ENCODE measurements at regions not wholly inside any gene's neighbourhood (a gene's known extent, or its start where the extent isn't known, plus 50 kb on each side); places are given as distances from the start of the nearest gene placed in this dataset.

GRCh38 chr6:45714006-45714730, 301.5 kb downstream of the CLIC5 start:
- Histone ChIP-seq H4K5ac (ENCODE audit: low read depth, low read length) (peak overlapping the region; percentile 43; the same call in 1 of the 2 replicates), H4K8ac (ENCODE audit: low read depth in 2 of 2, low read length in 2 of 2) (peak overlapping the region; percentile 6 to 90; a peak in 3 of 4 replicates), H2AK9ac (replicated peaks; ENCODE audit: low read depth, low read length, poor library complexity) (peak overlapping the region; percentile 90), H3K56ac (ENCODE audit: extremely low read depth, insufficient read depth, low read length) (peak overlapping the region; percentile 65; the same call in 1 of the 2 replicates), H3K36me3 (ENCODE audit: control insufficient read depth, insufficient read depth, low read length) (no peaks in the 10 kb centered on the region), H2AK5ac (ENCODE audit: low read depth, low read length) (peak overlapping the region; percentile 57), H3K27me3 (ENCODE audit: control insufficient read depth, insufficient read depth, low read length) (no peaks in the 10 kb centered on the region), H3K4me1 (ENCODE audit: control insufficient read depth, insufficient read depth, low read length) (peaks cover 15% of the 10 kb centered on the region), H4K20me1 (ENCODE audit: insufficient read depth, low read length) (no peaks in the 10 kb centered on the region), H3K4me3 (ENCODE audit: insufficient read depth, low read depth, low read length) (no peak overlapping the region), H4K91ac (ENCODE audit: insufficient read depth, low read depth, low read length) (peak overlapping the region; percentile 86), H3K23ac (ENCODE audit: low read depth, low read length) (peak overlapping the region; percentile 54), H3K14ac (replicated peaks; ENCODE audit: low read depth, low read length) (peak overlapping the region; percentile 89), H3K79me1 (ENCODE audit: low read depth in 1 of 2, low read length in 2 of 2) (no peaks in the 10 kb centered on the region), H3K4ac (ENCODE audit: low read depth, low read length) (peak overlapping the region; percentile 75), H2BK120ac (ENCODE audit: low read depth, low read length) (peak overlapping the region; percentile 96), H2BK5ac (ENCODE audit: low read depth, low read length, poor library complexity, severe bottlenecking) (peak overlapping the region; percentile 39), H3K27ac (ENCODE audit: insufficient read depth, low read length) (no peak overlapping the region), H3K4me2 (ENCODE audit: low read depth, low read length) (peak overlapping the region; percentile 3; the same call in 1 of the 2 replicates), H3K9me1 (ENCODE audit: insufficient read depth, low read length) (peaks cover 12% of the 10 kb centered on the region), H3K9me3 (ENCODE audit: control insufficient read depth, insufficient read depth, low read length) (no peaks in the 10 kb centered on the region), H3K18ac (ENCODE audit: low read depth, low read length) (peak overlapping the region; percentile 73), H3K9ac (ENCODE audit: low read depth, low read length) (peak overlapping the region; percentile 32), H2AFZ (replicated peaks; ENCODE audit: low read length, poor library complexity) (peak overlapping the region; percentile 83), H2BK20ac (ENCODE audit: low read depth, low read length) (peak overlapping the region; percentile 91), H2BK15ac (ENCODE audit: low read depth, low read length) (peak overlapping the region; percentile 10; the same call in 2 of the 3 replicates)
- DNase-seq (no peak), ATAC-seq (ENCODE audit: low read depth) (no peak)
- CTCF ChIA-PET, result interaction anchor here (0.5 to 1.8 kb wide), 25 partner anchors 8 to 1083 kb away, joined by 3 to 16 read pairs (median 3); no protein-coding TSS in a partner anchor
- POLR2A ChIA-PET (ENCODE audit: unreplicated experiment), result no interaction called here
- in situ Hi-C loops (cut with MboI; ENCODE audit: low sequenced_read_pairs) (loop anchor here (5.0 to 25.0 kb wide), 4 partner anchors 292 to 1227 kb away; no protein-coding TSS in a partner anchor), dilution Hi-C loops (cut with HindIII; ENCODE audit: low sequenced_read_pairs, unreplicated experiment) (no loop called here), intact Hi-C loops (cut with micrococcal nuclease) (loop anchor here (1.0 to 10.0 kb wide), 9 partner anchors 157 to 1239 kb away; no protein-coding TSS in a partner anchor)
- 73% methylated on average over 5 of the region's 11 CpGs; no CpG with 5 or more reads in 1 of the 2 experiments for WGBS, 2 experiments (ENCODE audit: extremely low coverage in 2 of 2, insufficient read length in 1 of 2)
- no TSS peak for BruUV-seq (replicated peaks)
- TF ChIP-seq MXI1 (IDR thresholded peaks at IDR 0.05; ENCODE audit: borderline replicate concordance, low read depth, low read length), result no peak
- TF ChIP-seq RFX5 (IDR thresholded peaks at IDR 0.05; ENCODE audit: low read depth, low read length), result no peak
- no peak for TF ChIP-seq MAFK (IDR thresholded peaks at IDR 0.05; ENCODE audit: low read depth, low read length)
- TF ChIP-seq RCOR1 (IDR thresholded peaks at IDR 0.05; ENCODE audit: insufficient replicate concordance, low read length), result no peak
- TF ChIP-seq USF2 (IDR thresholded peaks at IDR 0.05; ENCODE audit: low read depth, low read length), result no peak
- no peak for TF ChIP-seq BHLHE40 (IDR thresholded peaks at IDR 0.05; ENCODE audit: low read depth, low read length)
- no peak for TF ChIP-seq NFE2L2 (IDR thresholded peaks at IDR 0.05; ENCODE audit: low read depth, low read length)
- TF ChIP-seq ELK1 (IDR thresholded peaks at IDR 0.05; ENCODE audit: borderline replicate concordance, low read depth, low read length), result no peak
- TF ChIP-seq POLR2A (IDR thresholded peaks at IDR 0.05; ENCODE audit: low read depth, low read length), result no peak
- no peak for TF ChIP-seq CEBPB (IDR thresholded peaks at IDR 0.05; ENCODE audit: low read depth, low read length)
- no peak for TF ChIP-seq SMC3 (IDR thresholded peaks at IDR 0.05; ENCODE audit: low read depth, low read length)
- no peak for TF ChIP-seq CTCF (conservative IDR thresholded peaks at IDR 0.05; ENCODE audit: low read depth, low read length)
- no peak for TF ChIP-seq MAZ (IDR thresholded peaks at IDR 0.05; ENCODE audit: borderline replicate concordance, low read depth, low read length)
- no peak for TF ChIP-seq FOS (IDR thresholded peaks at IDR 0.05; ENCODE audit: low read depth, low read length)
